GM21619 (cell line): ENCODE measurements at regions not wholly inside any gene's neighbourhood (a gene's known extent, or its start where the extent isn't known, plus 50 kb on each side); places are given as distances from the start of the nearest gene placed in this dataset.

ENCODE experiments used
- ATAC-seq: cut with Tn5 transposase; IDR thresholded peaks from one replicate; pipeline ENCODE4 v1.9.1; 2021; ENCODE audit not compliant: unreplicated experiment

- ATAC-seq: no peak
Observed at GRCh38 chr12:93011100-93011499, 82.0 kb upstream of the EEA1 start.

GRCh38 chr12:93015871-93016751, 87.0 kb upstream of the EEA1 start:
- ATAC-seq: no peak

- ATAC-seq: no peak
Observed at GRCh38 chr12:93016752-93017350, 87.8 kb upstream of the EEA1 start.

- ATAC-seq: no peak
Observed at GRCh38 chr12:93018610-93019009, 89.5 kb upstream of the EEA1 start.

- no peak for ATAC-seq
Observed at GRCh38 chr12:93019212-93019927, 90.3 kb upstream of the EEA1 start.

GRCh38 chr12:93019975-93020630, 91.0 kb upstream of the EEA1 start:
- ATAC-seq: no peak

- no peak for ATAC-seq
Observed at GRCh38 chr12:93020631-93021597, 91.8 kb upstream of the EEA1 start.

- no peak for ATAC-seq
Observed at GRCh38 chr12:93022603-93023340, 93.7 kb upstream of the EEA1 start.

- ATAC-seq: peak; percentile 73
Observed at GRCh38 chr12:93025145-93026103, 96.3 kb upstream of the EEA1 start.

- ATAC-seq: no peak
Observed at GRCh38 chr12:93027041-93027440, 97.9 kb upstream of the EEA1 start.

- no peak for ATAC-seq
Observed at GRCh38 chr12:93029091-93029490, 100.0 kb upstream of the EEA1 start.

- no peak for ATAC-seq
Observed at GRCh38 chr12:93031028-93031427, 101.9 kb upstream of the EEA1 start.

- no peak for ATAC-seq
Observed at GRCh38 chr12:93032758-93033157, 103.7 kb upstream of the EEA1 start.

- no peak for ATAC-seq
Observed at GRCh38 chr12:93033948-93034347, 104.9 kb upstream of the EEA1 start.

- ATAC-seq: no peak
Observed at GRCh38 chr12:93039062-93039461, 110.0 kb upstream of the EEA1 start.

- no peak for ATAC-seq
Observed at GRCh38 chr12:93039930-93040329, 110.8 kb upstream of the EEA1 start.

GRCh38 chr12:93040367-93040766, 111.3 kb upstream of the EEA1 start:
- ATAC-seq: no peak

- ATAC-seq: no peak
Observed at GRCh38 chr12:93041416-93041815, 112.3 kb upstream of the EEA1 start.
